ENCODE measurements at regions not wholly inside any gene's neighbourhood (a gene's known extent, or its start where the extent isn't known, plus 50 kb on each side); places are given as distances from the start of the nearest gene placed in this dataset.
"Not testable (repeated sequence)": the region's sequence is repeated elsewhere in the genome, so short reads cannot be mapped to it uniquely, and the experiment has no call there.

GRCh38 chr13:80901111-80901510 is 560.2 kb upstream of the SPRY2 start:
- no peak for DNase-seq (ENCODE audit: low read depth in 2 of 2)

GRCh38 chr13:80900561-80900960 is 559.6 kb upstream of the SPRY2 start:
- DNase-seq (ENCODE audit: low read depth in 2 of 2): no peak

- DNase-seq (ENCODE audit: low read depth in 2 of 2): not testable (repeated sequence)
These were observed 556.7 kb upstream of the SPRY2 start for GRCh38 chr13:80897641-80898040.

- DNase-seq (ENCODE audit: low read depth in 2 of 2): no peak
These were observed 554.0 kb upstream of the SPRY2 start for GRCh38 chr13:80894917-80895316.

- DNase-seq (ENCODE audit: low read depth in 2 of 2): no peak
These were observed 548.9 kb upstream of the SPRY2 start for GRCh38 chr13:80889829-80890228.

- DNase-seq (ENCODE audit: low read depth in 2 of 2): no peak
These were observed 547.5 kb upstream of the SPRY2 start for GRCh38 chr13:80888390-80888789.

GRCh38 chr13:80884056-80884785 is 543.3 kb upstream of the SPRY2 start:
- no peak for DNase-seq (ENCODE audit: low read depth in 2 of 2)

GRCh38 chr13:80883545-80883944 is 542.6 kb upstream of the SPRY2 start:
- DNase-seq (ENCODE audit: low read depth in 2 of 2): no peak

GRCh38 chr13:80881942-80882445 is 541.1 kb upstream of the SPRY2 start:
- no peak for DNase-seq (ENCODE audit: low read depth in 2 of 2)

- no peak for DNase-seq (ENCODE audit: low read depth in 2 of 2)
These were observed 540.6 kb upstream of the SPRY2 start for GRCh38 chr13:80881495-80881894.

- no peak for DNase-seq (ENCODE audit: low read depth in 2 of 2)
These were observed 540.1 kb upstream of the SPRY2 start for GRCh38 chr13:80881034-80881433.

- DNase-seq (ENCODE audit: low read depth in 2 of 2): no peak
These were observed 537.0 kb upstream of the SPRY2 start for GRCh38 chr13:80877944-80878241.

- DNase-seq (ENCODE audit: low read depth in 2 of 2): no peak
These were observed 536.5 kb upstream of the SPRY2 start for GRCh38 chr13:80877209-80877943.

- DNase-seq (ENCODE audit: low read depth in 2 of 2): peak in 1 of 2 donors; percentile 4
These were observed 532.7 kb upstream of the SPRY2 start for GRCh38 chr13:80873589-80873988.

- DNase-seq (ENCODE audit: low read depth in 2 of 2): not testable (repeated sequence)
These were observed 531.0 kb upstream of the SPRY2 start for GRCh38 chr13:80871971-80872370.

GRCh38 chr13:80871481-80871880 is 530.6 kb upstream of the SPRY2 start:
- no peak for DNase-seq (ENCODE audit: low read depth in 2 of 2)

GRCh38 chr13:80870186-80870585 is 529.3 kb upstream of the SPRY2 start:
- no peak for DNase-seq (ENCODE audit: low read depth in 2 of 2)

- no peak for DNase-seq (ENCODE audit: low read depth in 2 of 2)
These were observed 526.0 kb upstream of the SPRY2 start for GRCh38 chr13:80866921-80867320.

GRCh38 chr13:80865329-80865728 is 524.4 kb upstream of the SPRY2 start:
- DNase-seq (ENCODE audit: low read depth in 2 of 2): no peak

- no peak for DNase-seq (ENCODE audit: low read depth in 2 of 2)
These were observed 521.5 kb upstream of the SPRY2 start for GRCh38 chr13:80862456-80862855.

- DNase-seq (ENCODE audit: low read depth in 2 of 2): no peak
These were observed 519.9 kb upstream of the SPRY2 start for GRCh38 chr13:80860845-80861244.

- DNase-seq (ENCODE audit: low read depth in 2 of 2): no peak
These were observed 517.2 kb upstream of the SPRY2 start for GRCh38 chr13:80858131-80858530.

GRCh38 chr13:80857321-80857720 is 516.4 kb upstream of the SPRY2 start:
- no peak for DNase-seq (ENCODE audit: low read depth in 2 of 2)
